Trophoblast cell (in vitro differentiated cells and primary cell): ENCODE measurements at regions not wholly inside any gene's neighbourhood (a gene's known extent, or its start where the extent isn't known, plus 50 kb on each side); places are given as distances from the start of the nearest gene placed in this dataset.

Experiments
- DNase-seq, 2 donors: peaks; one replicate each; pipeline ENCODE4 v3.0.0-alpha.2; 2016
- H2AFZ ChIP-seq: 2 replicates; pipeline ENCODE4 v1.6.1; 2013; ENCODE audit warnings: low read length, moderate library complexity, mild to moderate bottlenecking; ENCODE audit not compliant: insufficient read depth, poor library complexity
- H2AK5ac ChIP-seq: 2 replicates; pipeline ENCODE4 v1.6.1; 2013; ENCODE audit warnings: mild to moderate bottlenecking, low read length
- H2BK120ac ChIP-seq: 2 replicates; pipeline ENCODE4 v1.6.1; 2013; ENCODE audit warnings: low read length, mild to moderate bottlenecking, moderate library complexity; ENCODE audit not compliant: insufficient read depth, poor library complexity
- H2BK12ac ChIP-seq: 2 replicates; pipeline ENCODE4 v1.6.1; 2013; ENCODE audit warnings: mild to moderate bottlenecking, low read length, moderate library complexity
- H2BK5ac ChIP-seq: 2 replicates; pipeline ENCODE4 v1.6.1; 2013; ENCODE audit warnings: low read length, low read depth, moderate library complexity, mild to moderate bottlenecking; ENCODE audit not compliant: poor library complexity
- H3K14ac ChIP-seq: 2 replicates; pipeline ENCODE4 v1.6.1; 2013; ENCODE audit warnings: mild to moderate bottlenecking, low read length
- H3K18ac ChIP-seq: 2 replicates; pipeline ENCODE4 v1.6.1; 2013; ENCODE audit warnings: mild to moderate bottlenecking, low read length
- H3K23ac ChIP-seq: 2 replicates; pipeline ENCODE4 v1.6.1; 2013; ENCODE audit warnings: low read length
- H3K27ac ChIP-seq: 2 replicates; pipeline ENCODE4 v1.5.1; 2013; ENCODE audit warnings: low read depth, mild to moderate bottlenecking, inconsistent platforms, low read length, moderate library complexity
- H3K27me3 ChIP-seq: 2 replicates; pipeline ENCODE4 v1.6.1; 2013; ENCODE audit warnings: inconsistent platforms, mild to moderate bottlenecking, low read length, moderate library complexity; ENCODE audit not compliant: insufficient read depth
- H3K36me3 ChIP-seq, 2 experiments: 1 replicate in 1 of 2; 2 replicates in 1 of 2; pipeline ENCODE4 v1.6.1; 2013; ENCODE audit warnings: low read length in 2 of 2, mild to moderate bottlenecking in 2 of 2, moderate library complexity in 1 of 2; ENCODE audit not compliant: insufficient read depth in 2 of 2, control insufficient read depth in 1 of 2
- H3K4ac ChIP-seq: 2 replicates; pipeline ENCODE4 v1.6.1; 2013; ENCODE audit warnings: low read depth, mild to moderate bottlenecking, low read length, moderate library complexity
- H3K4me1 ChIP-seq, 2 experiments: 1 replicate in 1 of 2; 2 replicates in 1 of 2; pipeline ENCODE4 v1.6.1; 2013; ENCODE audit warnings: low read length in 2 of 2, mild to moderate bottlenecking in 2 of 2, moderate library complexity in 1 of 2; ENCODE audit not compliant: insufficient read depth in 2 of 2, control insufficient read depth in 1 of 2
- H3K4me2 ChIP-seq: 2 replicates; pipeline ENCODE4 v1.6.1; 2013; ENCODE audit warnings: inconsistent platforms, mild to moderate bottlenecking, low read length, moderate library complexity
- H3K4me3 ChIP-seq: 2 replicates; pipeline ENCODE4 v1.5.1; 2013; ENCODE audit warnings: mild to moderate bottlenecking, low read depth, low read length, inconsistent platforms
- H3K79me1 ChIP-seq: one replicate; pipeline ENCODE4 v1.6.1; 2013; ENCODE audit warnings: low read length
- H3K79me2 ChIP-seq: 2 replicates; pipeline ENCODE4 v1.6.1; 2013; ENCODE audit warnings: low read length, mild to moderate bottlenecking; ENCODE audit not compliant: control insufficient read depth, insufficient read depth, poor library complexity
- H3K9ac ChIP-seq: 2 replicates; pipeline ENCODE4 v1.6.1; 2013; ENCODE audit warnings: mild to moderate bottlenecking, low read length
- H3K9me3 ChIP-seq: 2 replicates; pipeline ENCODE4 v1.6.1; 2013; ENCODE audit warnings: low read depth, mild to moderate bottlenecking, control low read depth, inconsistent platforms, low read length; ENCODE audit not compliant: insufficient read depth
- H4K12ac ChIP-seq: 2 replicates; pipeline ENCODE4 v1.6.1; 2013; ENCODE audit warnings: low read depth, mild to moderate bottlenecking, low read length, moderate library complexity
- H4K8ac ChIP-seq: 2 replicates; pipeline ENCODE4 v1.6.1; 2013; ENCODE audit warnings: low read depth, mild to moderate bottlenecking, low read length, moderate library complexity
- H4K91ac ChIP-seq: one replicate; pipeline ENCODE4 v1.6.1; 2013; ENCODE audit warnings: low read depth, mild to moderate bottlenecking, low read length, moderate library complexity
- WGBS: extraction: QIAGEN DNeasy Blood & Tissue Kit; methylation state at CpG from one replicate; pipeline ENCODE4 v1.1.7; 2013; ENCODE audit warnings: missing lambda C conversion rate; ENCODE audit not compliant: insufficient read length, insufficient coverage; ENCODE audit errors: extremely low coverage; 5-methylcytosine and 5-hydroxymethylcytosine counted together

GRCh38 chr2:4533806-4534205 lies 830.4 kb downstream of the DCDC2C start:
- Histone ChIP-seq H3K4me3 (no peak overlapping the region), H4K8ac (no peak overlapping the region), H2BK12ac (no peak overlapping the region), H3K18ac (no peak overlapping the region), H3K79me1 (no peaks in the 10 kb centered on the region), H3K27ac (no peak overlapping the region), H3K9me3 (no peaks in the 10 kb centered on the region), H3K9ac (no peak overlapping the region), H3K4ac (no peak overlapping the region), H3K36me3 (no peaks in the 10 kb centered on the region), H3K79me2 (no peaks in the 10 kb centered on the region), H2AK5ac (no peak overlapping the region), H3K4me1 (no peaks in the 10 kb centered on the region), H2BK5ac (no peak overlapping the region), H3K14ac (no peak overlapping the region), H3K27me3 (no peaks in the 10 kb centered on the region), H3K23ac (no peak overlapping the region), H2AFZ (no peak overlapping the region), H2BK120ac (no peak overlapping the region), H3K4me2 (no peak overlapping the region), H4K12ac (no peak overlapping the region), H4K91ac (no peak overlapping the region)
- WGBS, result no CpG with 5 or more reads among the region's 2 CpGs
- peak in 1 of 2 donors; percentile 13 for DNase-seq

GRCh38 chr2:4539121-4539520 lies 835.7 kb downstream of the DCDC2C start:
- Histone ChIP-seq H4K8ac (no peak overlapping the region), H2AFZ (no peak overlapping the region), H2BK120ac (no peak overlapping the region), H3K36me3 (no peaks in the 10 kb centered on the region), H3K79me1 (no peaks in the 10 kb centered on the region), H3K27me3 (no peaks in the 10 kb centered on the region), H3K4me2 (no peak overlapping the region), H2AK5ac (no peak overlapping the region), H3K79me2 (no peaks in the 10 kb centered on the region), H3K9ac (no peak overlapping the region), H3K14ac (no peak overlapping the region), H2BK12ac (no peak overlapping the region), H3K4ac (no peak overlapping the region), H3K4me3 (no peak overlapping the region), H3K18ac (no peak overlapping the region), H3K27ac (no peak overlapping the region), H3K23ac (no peak overlapping the region), H3K4me1 (no peaks in the 10 kb centered on the region), H4K12ac (no peak overlapping the region), H2BK5ac (no peak overlapping the region), H4K91ac (no peak overlapping the region), H3K9me3 (no peaks in the 10 kb centered on the region)
- no CpG with 5 or more reads among the region's 9 CpGs for WGBS
- DNase-seq, result no peak

- no peaks in the 10 kb centered on the region for H3K79me1 ChIP-seq
- H3K36me3 ChIP-seq, result no peaks in the 10 kb centered on the region
- no peak overlapping the region for H2AK5ac ChIP-seq
- H4K12ac ChIP-seq, result no peak overlapping the region
- DNase-seq, result no peak
- H2BK12ac ChIP-seq, result no peak overlapping the region
- no peak overlapping the region for H3K4me3 ChIP-seq
- no peak overlapping the region for H2BK120ac ChIP-seq
- H3K4me2 ChIP-seq, result no peak overlapping the region
- no peak overlapping the region for H3K9ac ChIP-seq
- H2AFZ ChIP-seq, result no peak overlapping the region
- H3K14ac ChIP-seq, result no peak overlapping the region
- H3K18ac ChIP-seq, result no peak overlapping the region
- H3K27me3 ChIP-seq, result no peaks in the 10 kb centered on the region
- WGBS, result no CpG with 5 or more reads among the region's 8 CpGs
- H4K91ac ChIP-seq, result no peak overlapping the region
- H4K8ac ChIP-seq, result no peak overlapping the region
- no peak overlapping the region for H3K23ac ChIP-seq
- H2BK5ac ChIP-seq, result no peak overlapping the region
- H3K79me2 ChIP-seq, result no peaks in the 10 kb centered on the region
- H3K9me3 ChIP-seq, result no peaks in the 10 kb centered on the region
- no peaks in the 10 kb centered on the region for H3K4me1 ChIP-seq
- no peak overlapping the region for H3K4ac ChIP-seq
- no peak overlapping the region for H3K27ac ChIP-seq
Observed at GRCh38 chr2:4549666-4550210, 846.4 kb downstream of the DCDC2C start.

DNA sequence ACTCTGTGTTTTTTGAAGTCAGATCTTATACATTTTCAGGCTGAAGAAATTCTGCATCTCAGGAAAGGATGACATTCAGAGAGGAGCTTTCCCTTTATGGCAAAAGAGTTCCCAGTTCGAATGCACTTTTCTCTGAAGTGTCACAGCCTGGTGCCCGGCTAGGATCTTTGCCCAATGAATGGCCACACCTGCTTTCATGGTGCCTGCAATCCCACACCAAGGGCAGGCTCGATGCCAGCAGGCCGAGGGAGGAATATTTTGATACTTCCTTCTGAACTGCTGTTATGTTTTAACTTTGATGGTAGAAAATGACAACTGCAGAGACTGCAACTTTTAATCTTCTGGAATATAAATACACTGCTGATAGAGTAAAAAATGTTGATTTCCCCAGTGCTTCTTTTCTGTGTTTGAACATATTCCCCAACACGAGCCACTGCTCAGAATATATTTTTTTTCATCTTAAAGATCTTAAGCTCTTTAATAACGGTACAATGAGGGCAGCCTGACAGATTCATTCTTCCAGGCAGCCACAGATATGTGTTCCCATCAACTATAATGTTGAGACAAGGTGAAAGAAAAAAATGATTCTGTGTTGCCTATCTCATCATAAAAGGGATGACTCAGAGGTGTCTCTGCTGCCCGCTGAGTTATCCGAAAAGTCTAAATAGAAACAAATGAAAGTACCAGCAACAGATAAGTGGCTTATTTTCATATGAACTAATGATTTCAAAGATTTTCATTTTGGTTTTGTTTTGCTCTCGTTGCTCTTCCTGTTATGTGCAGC lies 848.5 kb downstream of the DCDC2C start:
- H3K36me3 ChIP-seq, result no peaks in the 10 kb centered on the region
- no CpG with 5 or more reads among the region's 9 CpGs for WGBS
- H3K14ac ChIP-seq, result no peak overlapping the region
- no peak overlapping the region for H3K4me2 ChIP-seq
- no peak overlapping the region for H3K27ac ChIP-seq
- H2AK5ac ChIP-seq, result no peak overlapping the region
- no peak overlapping the region for H3K4me3 ChIP-seq
- no peak overlapping the region for H3K9ac ChIP-seq
- H3K9me3 ChIP-seq, result no peaks in the 10 kb centered on the region
- no peak overlapping the region for H2AFZ ChIP-seq
- no peak overlapping the region for H3K4ac ChIP-seq
- H3K27me3 ChIP-seq, result no peaks in the 10 kb centered on the region
- no peak overlapping the region for H2BK120ac ChIP-seq
- no peak overlapping the region for H2BK5ac ChIP-seq
- no peaks in the 10 kb centered on the region for H3K79me1 ChIP-seq
- no peaks in the 10 kb centered on the region for H3K79me2 ChIP-seq
- DNase-seq, result no peak
- H2BK12ac ChIP-seq, result no peak overlapping the region
- no peaks in the 10 kb centered on the region for H3K4me1 ChIP-seq
- no peak overlapping the region for H3K23ac ChIP-seq
- no peak overlapping the region for H4K12ac ChIP-seq
- no peak overlapping the region for H4K91ac ChIP-seq
- H3K18ac ChIP-seq, result no peak overlapping the region
- no peak overlapping the region for H4K8ac ChIP-seq
